Sigmoid colon (tissue), 4 donors: ENCODE measurements at regions not wholly inside any gene's neighbourhood (a gene's known extent, or its start where the extent isn't known, plus 50 kb on each side); places are given as distances from the start of the nearest gene placed in this dataset.

Experiments
- EP300 ChIP-seq, 4 donors: sonication (generic); formaldehyde crosslinking; IDR thresholded peaks; one replicate each; pipeline ENCODE4 v1.6.1; 2017; ENCODE audit warnings: antibody characterized with exemption in 4 of 4
- POLR2AphosphoS5 ChIP-seq, 4 donors: sonication (generic); formaldehyde crosslinking; IDR thresholded peaks; one replicate each; pipeline ENCODE4 v1.6.1; 2017; ENCODE audit warnings: antibody characterized with exemption in 4 of 4
- TF ChIP-seq, protein P1 (sequence below), 4 experiments: fragments of 450-650 bp in 3 of 4; fragments of 200-600 bp in 1 of 4; IDR thresholded peaks; one replicate each; pipeline ENCODE4 v1.5.1; 2016 to 2019; ENCODE audit warnings: antibody characterized with exemption in 4 of 4, mild to moderate bottlenecking in 3 of 4, moderate library complexity in 2 of 4

DNA sequence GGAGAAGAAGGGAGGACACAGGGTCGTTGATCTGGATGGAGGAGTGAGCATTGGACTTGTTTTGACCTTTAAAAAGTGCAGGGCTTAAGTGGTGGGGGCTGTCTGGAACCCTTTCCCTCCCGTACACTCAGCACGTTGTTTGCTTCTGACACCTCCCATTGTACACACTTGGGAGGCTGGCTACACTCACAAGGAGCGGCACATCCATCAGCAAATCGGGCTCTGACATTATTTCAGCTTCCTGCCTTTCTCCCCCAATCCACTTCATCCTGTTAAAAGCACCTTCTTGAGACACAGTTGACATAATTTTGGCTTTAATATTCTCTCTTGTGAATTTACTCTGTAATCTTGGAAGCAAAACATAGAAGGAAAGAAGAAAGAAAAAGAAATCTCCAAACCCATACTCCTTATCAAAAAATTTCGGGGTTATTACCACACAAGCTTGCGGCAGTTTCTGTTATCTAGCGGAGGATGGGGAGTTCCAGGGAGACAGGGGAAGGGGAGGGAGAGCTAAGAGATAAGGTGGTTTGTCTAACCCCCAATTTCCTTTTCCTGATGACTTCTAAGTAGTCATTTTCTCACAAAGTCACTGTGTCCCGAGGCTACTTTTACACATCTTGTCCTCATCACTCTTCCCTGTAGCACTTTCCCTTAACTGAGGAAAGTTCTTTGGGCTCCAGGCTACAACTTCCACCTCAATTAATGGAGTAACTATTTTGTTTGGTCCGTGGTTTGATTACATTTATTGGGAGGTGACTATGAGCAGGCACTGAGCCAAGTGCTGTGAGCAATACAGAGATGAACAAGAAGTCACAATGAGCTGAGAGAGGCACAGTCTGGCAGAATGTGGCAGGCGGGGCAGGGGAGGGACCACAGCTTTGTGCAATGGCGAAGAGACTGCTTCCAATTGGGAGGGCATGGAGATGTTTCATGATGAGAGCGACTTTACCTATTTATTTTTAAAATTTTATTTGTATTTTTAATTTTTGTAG is 240.1 kb upstream of the MEX3C start:
- TF ChIP-seq, protein P1, sequence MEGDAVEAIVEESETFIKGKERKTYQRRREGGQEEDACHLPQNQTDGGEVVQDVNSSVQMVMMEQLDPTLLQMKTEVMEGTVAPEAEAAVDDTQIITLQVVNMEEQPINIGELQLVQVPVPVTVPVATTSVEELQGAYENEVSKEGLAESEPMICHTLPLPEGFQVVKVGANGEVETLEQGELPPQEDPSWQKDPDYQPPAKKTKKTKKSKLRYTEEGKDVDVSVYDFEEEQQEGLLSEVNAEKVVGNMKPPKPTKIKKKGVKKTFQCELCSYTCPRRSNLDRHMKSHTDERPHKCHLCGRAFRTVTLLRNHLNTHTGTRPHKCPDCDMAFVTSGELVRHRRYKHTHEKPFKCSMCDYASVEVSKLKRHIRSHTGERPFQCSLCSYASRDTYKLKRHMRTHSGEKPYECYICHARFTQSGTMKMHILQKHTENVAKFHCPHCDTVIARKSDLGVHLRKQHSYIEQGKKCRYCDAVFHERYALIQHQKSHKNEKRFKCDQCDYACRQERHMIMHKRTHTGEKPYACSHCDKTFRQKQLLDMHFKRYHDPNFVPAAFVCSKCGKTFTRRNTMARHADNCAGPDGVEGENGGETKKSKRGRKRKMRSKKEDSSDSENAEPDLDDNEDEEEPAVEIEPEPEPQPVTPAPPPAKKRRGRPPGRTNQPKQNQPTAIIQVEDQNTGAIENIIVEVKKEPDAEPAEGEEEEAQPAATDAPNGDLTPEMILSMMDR (IDR thresholded peaks at IDR 0.05) = no peak
- no peak for TF ChIP-seq EP300 (IDR thresholded peaks at IDR 0.05)
- no peak for TF ChIP-seq POLR2AphosphoS5 (IDR thresholded peaks at IDR 0.05)
